Fibroblast of lung (primary cell): ENCODE measurements at regions not wholly inside any gene's neighbourhood (a gene's known extent, or its start where the extent isn't known, plus 50 kb on each side); places are given as distances from the start of the nearest gene placed in this dataset.

Experiments
- CTCF ChIP-seq, 2 donors: IDR thresholded peaks in 1 of 2; conservative IDR thresholded peaks in 1 of 2; 1 replicate in 1 of 2; 2 replicates in 1 of 2; pipeline ENCODE4 v1.5.1; 2011 to 2012; ENCODE audit warnings: low read length in 2 of 2, control low read depth in 1 of 2, inconsistent platforms in 1 of 2, low read depth in 1 of 2, mild to moderate bottlenecking in 1 of 2
- EZH2 ChIP-seq: IDR thresholded peaks from 2 replicates; pipeline ENCODE4 v1.5.1; 2012; ENCODE audit warnings: low read length, control low read depth, mild to moderate bottlenecking; ENCODE audit errors: missing control alignments

GRCh38 chr12:72740064-72740463 is 467.9 kb downstream of the TRHDE start:
- TF ChIP-seq CTCF (conservative IDR thresholded peaks at IDR 0.05 in 1 of 2, IDR thresholded peaks at IDR 0.05 in 1 of 2; ENCODE audit: low read depth in 1 of 2, low read length in 2 of 2) (no peak), EZH2 (no peak)
